ENCODE measurements at regions not wholly inside any gene's neighbourhood (a gene's known extent, or its start where the extent isn't known, plus 50 kb on each side); places are given as distances from the start of the nearest gene placed in this dataset.

GRCh38 chr6:21648475-21649050 is 55.0 kb downstream of the SOX4 start:
- intact Hi-C loops (cut with DNase I): no loop called here
- DNase-seq (ENCODE audit: low spot score): no peak

GRCh38 chr6:21653323-21653722 is 59.8 kb downstream of the SOX4 start:
- no peak for DNase-seq (ENCODE audit: low spot score)
- intact Hi-C loops (cut with DNase I): no loop called here

GRCh38 chr6:21653905-21654304 is 60.4 kb downstream of the SOX4 start:
- intact Hi-C loops (cut with DNase I): no loop called here
- no peak for DNase-seq (ENCODE audit: low spot score)

- intact Hi-C loops (cut with DNase I): no loop called here
- no peak for DNase-seq (ENCODE audit: low spot score)
Observed at GRCh38 chr6:21654361-21654760, 60.8 kb downstream of the SOX4 start.

- intact Hi-C loops (cut with DNase I): no loop called here
- DNase-seq (ENCODE audit: low spot score): no peak
Observed at GRCh38 chr6:21663966-21664313, 70.4 kb downstream of the SOX4 start.

GRCh38 chr6:21664314-21665109 is 71.0 kb downstream of the SOX4 start:
- DNase-seq (ENCODE audit: low spot score): no peak
- intact Hi-C loops (cut with DNase I): no loop called here

GRCh38 chr6:21665110-21665391 is 71.5 kb downstream of the SOX4 start:
- intact Hi-C loops (cut with DNase I): no loop called here
- DNase-seq (ENCODE audit: low spot score): no peak

GRCh38 chr6:21665392-21666200 is 72.0 kb downstream of the SOX4 start:
- intact Hi-C loops (cut with DNase I): loop anchor here (2.0 kb wide), 1 partner anchor 71 kb away; no protein-coding TSS in a partner anchor
- DNase-seq (ENCODE audit: low spot score): no peak

GRCh38 chr6:21666201-21666691 is 72.7 kb downstream of the SOX4 start:
- intact Hi-C loops (cut with DNase I): loop anchor here (2.0 kb wide), 1 partner anchor 71 kb away; no protein-coding TSS in a partner anchor
- DNase-seq (ENCODE audit: low spot score): no peak

GRCh38 chr6:21666853-21667681 is 73.5 kb downstream of the SOX4 start:
- intact Hi-C loops (cut with DNase I): loop anchor here (2.0 kb wide), 1 partner anchor 72 kb away; no protein-coding TSS in a partner anchor
- no peak for DNase-seq (ENCODE audit: low spot score)

GRCh38 chr6:21668795-21669194 is 75.2 kb downstream of the SOX4 start:
- intact Hi-C loops (cut with DNase I): no loop called here
- DNase-seq (ENCODE audit: low spot score): no peak

- intact Hi-C loops (cut with DNase I): no loop called here
- DNase-seq (ENCODE audit: low spot score): no peak
Observed at GRCh38 chr6:21676769-21677168, 83.2 kb downstream of the SOX4 start.

GRCh38 chr6:21678990-21679389 is 85.4 kb downstream of the SOX4 start:
- intact Hi-C loops (cut with DNase I): no loop called here
- DNase-seq (ENCODE audit: low spot score): no peak

- intact Hi-C loops (cut with DNase I): no loop called here
- no peak for DNase-seq (ENCODE audit: low spot score)
Observed at GRCh38 chr6:21679761-21680265, 86.3 kb downstream of the SOX4 start.

GRCh38 chr6:21680611-21681010 is 87.1 kb downstream of the SOX4 start:
- DNase-seq (ENCODE audit: low spot score): no peak
- intact Hi-C loops (cut with DNase I): no loop called here

GRCh38 chr6:21690489-21690888 is 96.9 kb downstream of the SOX4 start:
- intact Hi-C loops (cut with DNase I): no loop called here
- no peak for DNase-seq (ENCODE audit: low spot score)

GRCh38 chr6:21691685-21692346 is 98.3 kb downstream of the SOX4 start:
- no peak for DNase-seq (ENCODE audit: low spot score)
- intact Hi-C loops (cut with DNase I): no loop called here

- DNase-seq (ENCODE audit: low spot score): no peak
- intact Hi-C loops (cut with DNase I): no loop called here
Observed at GRCh38 chr6:21692721-21693120, 99.2 kb downstream of the SOX4 start.

GRCh38 chr6:21694168-21694567 is 100.6 kb downstream of the SOX4 start:
- no peak for DNase-seq (ENCODE audit: low spot score)
- intact Hi-C loops (cut with DNase I): no loop called here
